ENCODE measurements at regions not wholly inside any gene's neighbourhood (a gene's known extent, or its start where the extent isn't known, plus 50 kb on each side); places are given as distances from the start of the nearest gene placed in this dataset.

GRCh38 chr9:4424038-4424437 is 66.2 kb upstream of the SLC1A1 start:
- no peak for FAIRE-seq
- Histone ChIP-seq H3K36me3 (ENCODE audit: control insufficient read depth, insufficient read depth, low read length) (no peaks in the 10 kb centered on the region), H3K27me3 (ENCODE audit: control insufficient read depth, insufficient read depth, low read length) (no peaks in the 10 kb centered on the region), H3K4me3 (ENCODE audit: low read depth, low read length) (no peak overlapping the region)
- TF ChIP-seq, protein P1, sequence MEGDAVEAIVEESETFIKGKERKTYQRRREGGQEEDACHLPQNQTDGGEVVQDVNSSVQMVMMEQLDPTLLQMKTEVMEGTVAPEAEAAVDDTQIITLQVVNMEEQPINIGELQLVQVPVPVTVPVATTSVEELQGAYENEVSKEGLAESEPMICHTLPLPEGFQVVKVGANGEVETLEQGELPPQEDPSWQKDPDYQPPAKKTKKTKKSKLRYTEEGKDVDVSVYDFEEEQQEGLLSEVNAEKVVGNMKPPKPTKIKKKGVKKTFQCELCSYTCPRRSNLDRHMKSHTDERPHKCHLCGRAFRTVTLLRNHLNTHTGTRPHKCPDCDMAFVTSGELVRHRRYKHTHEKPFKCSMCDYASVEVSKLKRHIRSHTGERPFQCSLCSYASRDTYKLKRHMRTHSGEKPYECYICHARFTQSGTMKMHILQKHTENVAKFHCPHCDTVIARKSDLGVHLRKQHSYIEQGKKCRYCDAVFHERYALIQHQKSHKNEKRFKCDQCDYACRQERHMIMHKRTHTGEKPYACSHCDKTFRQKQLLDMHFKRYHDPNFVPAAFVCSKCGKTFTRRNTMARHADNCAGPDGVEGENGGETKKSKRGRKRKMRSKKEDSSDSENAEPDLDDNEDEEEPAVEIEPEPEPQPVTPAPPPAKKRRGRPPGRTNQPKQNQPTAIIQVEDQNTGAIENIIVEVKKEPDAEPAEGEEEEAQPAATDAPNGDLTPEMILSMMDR (IDR thresholded peaks at IDR 0.05; ENCODE audit: insufficient read depth, low read length, severe bottlenecking), result no peak
- DNase-seq (ENCODE audit: low read depth), result no peak

DNA sequence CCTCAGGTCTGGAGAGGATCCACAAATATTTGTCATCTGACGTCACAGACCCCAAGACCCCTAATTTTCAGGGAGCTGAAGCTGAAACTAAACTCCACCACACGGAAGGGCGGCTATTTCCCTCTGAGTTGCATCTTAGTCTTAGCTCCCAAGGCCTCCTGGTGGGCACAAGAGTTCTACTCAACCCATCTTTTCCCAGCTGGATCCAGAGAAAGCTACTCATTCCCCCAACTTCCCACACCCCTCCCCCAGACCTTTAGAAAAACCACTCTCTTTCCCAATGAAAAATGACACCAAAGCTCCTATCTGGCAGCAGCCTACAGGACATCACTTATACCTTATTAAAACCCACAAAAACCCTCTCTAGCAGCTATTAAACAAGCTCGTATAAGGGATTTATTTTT is 67.1 kb upstream of the SLC1A1 start:
- DNase-seq (ENCODE audit: low read depth), result no peak
- no peak for FAIRE-seq
- Histone ChIP-seq H3K36me3 (ENCODE audit: control insufficient read depth, insufficient read depth, low read length) (no peaks in the 10 kb centered on the region), H3K27me3 (ENCODE audit: control insufficient read depth, insufficient read depth, low read length) (no peaks in the 10 kb centered on the region), H3K4me3 (ENCODE audit: low read depth, low read length) (no peak overlapping the region)
- TF ChIP-seq, protein P1 (IDR thresholded peaks at IDR 0.05; ENCODE audit: insufficient read depth, low read length, severe bottlenecking), result no peak

DNA sequence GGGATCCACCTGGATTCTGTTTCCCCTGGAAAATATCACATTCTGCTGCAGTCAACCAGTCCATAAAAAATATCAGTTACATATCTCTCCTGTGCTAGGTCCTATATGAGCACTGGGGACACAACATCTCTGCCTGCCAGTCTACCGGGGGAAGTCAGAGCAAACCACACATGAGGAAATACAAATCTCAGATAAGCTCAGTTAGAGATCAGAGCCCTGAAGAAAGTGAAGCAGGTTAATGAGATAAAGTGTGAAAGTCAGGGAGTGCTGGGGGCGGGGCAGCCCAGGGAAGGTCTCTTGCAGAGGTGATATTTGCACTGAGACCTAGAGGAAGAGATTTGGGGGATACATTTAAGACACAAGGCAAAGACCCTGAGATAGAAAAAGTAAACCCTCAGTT is 67.8 kb upstream of the SLC1A1 start:
- Histone ChIP-seq H3K36me3 (ENCODE audit: control insufficient read depth, insufficient read depth, low read length) (no peaks in the 10 kb centered on the region), H3K4me3 (ENCODE audit: low read depth, low read length) (no peak overlapping the region), H3K27me3 (ENCODE audit: control insufficient read depth, insufficient read depth, low read length) (no peaks in the 10 kb centered on the region)
- TF ChIP-seq, protein P1 (IDR thresholded peaks at IDR 0.05; ENCODE audit: insufficient read depth, low read length, severe bottlenecking), result no peak
- DNase-seq (ENCODE audit: low read depth), result no peak
- FAIRE-seq, result no peak

DNA sequence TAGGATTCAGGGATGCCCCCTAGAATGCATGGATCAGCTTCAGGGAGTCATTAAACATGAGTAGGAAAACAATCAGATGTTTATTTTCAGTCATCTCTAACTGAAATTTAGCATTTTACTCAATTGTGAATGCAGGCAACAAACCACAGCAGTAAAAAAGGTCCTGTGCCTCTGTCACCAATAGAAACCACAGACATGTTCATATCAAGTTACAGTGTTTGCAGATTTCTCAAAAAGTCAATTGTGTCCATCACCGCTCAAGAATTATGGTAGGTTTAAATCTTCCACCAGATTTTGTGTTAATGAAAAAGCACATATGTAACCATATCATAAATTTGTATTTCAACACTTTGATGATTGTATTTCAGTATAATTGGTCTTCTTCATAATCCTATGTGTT is 68.4 kb upstream of the SLC1A1 start:
- H3K4me3 ChIP-seq (ENCODE audit: low read depth, low read length), result no peak overlapping the region
- TF ChIP-seq, protein P1 (IDR thresholded peaks at IDR 0.05; ENCODE audit: insufficient read depth, low read length, severe bottlenecking), result no peak
- no peak for DNase-seq (ENCODE audit: low read depth)

GRCh38 chr9:4420351-4420750 is 69.9 kb upstream of the SLC1A1 start:
- Histone ChIP-seq H3K27me3 (ENCODE audit: control insufficient read depth, insufficient read depth, low read length) (no peaks in the 10 kb centered on the region), H3K4me3 (ENCODE audit: low read depth, low read length) (no peak overlapping the region), H3K36me3 (ENCODE audit: control insufficient read depth, insufficient read depth, low read length) (no peaks in the 10 kb centered on the region)
- TF ChIP-seq, protein P1 (IDR thresholded peaks at IDR 0.05; ENCODE audit: insufficient read depth, low read length, severe bottlenecking), result no peak
- DNase-seq (ENCODE audit: low read depth), result peak; percentile 26
- FAIRE-seq, result no peak

More for the DNA sequence above, 68.4 kb upstream of the SLC1A1 start:
- Histone ChIP-seq H3K27me3 (ENCODE audit: control insufficient read depth, insufficient read depth, low read length) (no peaks in the 10 kb centered on the region), H3K36me3 (ENCODE audit: control insufficient read depth, insufficient read depth, low read length) (no peaks in the 10 kb centered on the region)
- no peak for FAIRE-seq

DNA sequence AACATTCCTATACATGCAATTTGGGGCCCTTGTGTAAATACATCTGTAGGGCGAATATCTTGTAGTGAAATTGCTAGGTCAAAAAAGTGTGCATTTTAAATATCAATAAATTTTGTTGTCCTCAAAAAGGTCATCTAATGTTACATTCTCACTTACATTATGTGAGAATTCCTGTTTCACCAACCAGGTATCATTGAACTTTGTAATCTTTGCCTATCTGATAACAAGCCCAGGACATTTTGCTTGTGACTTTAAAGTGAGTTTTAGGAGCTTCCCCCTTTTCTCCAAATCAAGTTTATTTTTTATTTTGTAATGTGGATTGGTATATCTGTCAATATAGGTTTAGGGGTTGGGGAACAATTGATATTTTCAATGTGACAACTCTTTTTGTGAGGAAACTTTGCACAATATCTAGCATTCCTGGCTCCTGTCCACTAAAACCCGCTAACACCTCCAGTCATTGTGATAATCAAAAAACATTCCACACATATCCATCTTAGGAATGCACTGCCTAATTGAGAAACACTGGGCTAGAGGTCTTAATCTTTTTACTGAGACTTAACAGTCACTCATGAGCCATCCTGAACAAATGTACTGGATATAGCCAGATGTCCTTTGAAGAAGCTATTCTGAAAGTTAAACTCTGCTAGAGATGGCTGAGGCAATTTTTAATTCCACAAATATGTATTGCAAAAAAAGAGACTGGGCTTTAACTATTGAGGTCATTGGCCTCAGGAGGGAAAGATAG is 72.5 kb upstream of the SLC1A1 start:
- DNase-seq (ENCODE audit: low read depth) (peak; percentile 59), FAIRE-seq (no peak)
- TF ChIP-seq, protein P1 (IDR thresholded peaks at IDR 0.05; ENCODE audit: insufficient read depth, low read length, severe bottlenecking), result no peak

More for the DNA sequence above, 72.5 kb upstream of the SLC1A1 start:
- Histone ChIP-seq H3K27me3 (ENCODE audit: control insufficient read depth, insufficient read depth, low read length) (no peaks in the 10 kb centered on the region), H3K36me3 (ENCODE audit: control insufficient read depth, insufficient read depth, low read length) (no peaks in the 10 kb centered on the region), H3K4me3 (ENCODE audit: low read depth, low read length) (no peak overlapping the region)

All from bronchial epithelial cell (primary cell).